ENCODE measurements at regions not wholly inside any gene's neighbourhood (a gene's known extent, or its start where the extent isn't known, plus 50 kb on each side); places are given as distances from the start of the nearest gene placed in this dataset.
"Not testable (repeated sequence)": the region's sequence is repeated elsewhere in the genome, so short reads cannot be mapped to it uniquely, and the experiment has no call there.

GRCh38 chr13:54033323-54033861, 1004.8 kb downstream of the OLFM4 start:
- no peak for DNase-seq
- intact Hi-C loops (cut with DNase I), result no loop called here
- Histone ChIP-seq H3K9me3 (no peaks in the 10 kb centered on the region), H3K4me1 (no peaks in the 10 kb centered on the region), H3K4me3 (replicated peaks in 1 of 3) (no peak overlapping the region), H3K36me3 (no peaks in the 10 kb centered on the region), H3K27me3 (no peaks in the 10 kb centered on the region), H3K27ac (no peak overlapping the region)
- 89 to 96% methylated on average over 5 to 6 of the region's 6 CpGs for WGBS, 2 donors
- TF ChIP-seq CTCF (IDR thresholded peaks at IDR 0.05), result no peak
- no peak for TF ChIP-seq POLR2A (IDR thresholded peaks at IDR 0.05)

- Histone ChIP-seq H3K9me3 (no peaks in the 10 kb centered on the region), H3K27me3 (no peaks in the 10 kb centered on the region), H3K4me3 (replicated peaks in 1 of 3) (no peak overlapping the region), H3K27ac (no peak overlapping the region), H3K36me3 (no peaks in the 10 kb centered on the region), H3K4me1 (no peaks in the 10 kb centered on the region)
- intact Hi-C loops (cut with DNase I), result no loop called here
- no peak for DNase-seq
- 93 to 99% methylated on average over 2 of the region's 2 CpGs for WGBS, 2 donors
- TF ChIP-seq POLR2A (IDR thresholded peaks at IDR 0.05) (no peak), CTCF (IDR thresholded peaks at IDR 0.05) (no peak)
Observed at GRCh38 chr13:54034047-54034446, 1005.4 kb downstream of the OLFM4 start.

- H3K36me3 ChIP-seq; intact Hi-C loops (cut with DNase I): not testable (repeated sequence)
- 84 to 87% methylated on average over 5 of the region's 5 CpGs for WGBS, 2 donors
Observed at GRCh38 chr13:54057416-54057815, 1028.8 kb downstream of the OLFM4 start.

GRCh38 chr13:54069958-54070357, 1041.3 kb downstream of the OLFM4 start:
- H3K4me1 ChIP-seq; H3K9me3 ChIP-seq; H3K27ac ChIP-seq; H3K27me3 ChIP-seq; intact Hi-C loops (cut with DNase I); H3K4me3 ChIP-seq (replicated peaks in 1 of 3); DNase-seq; H3K36me3 ChIP-seq: not testable (repeated sequence)
- WGBS, 2 donors, result 84 to 90% methylated on average over 8 of the region's 8 CpGs

More at GRCh38 chr13:54057416-54057815, 1028.8 kb downstream of the OLFM4 start:
- H3K4me3 ChIP-seq (replicated peaks in 1 of 3); H3K4me1 ChIP-seq; DNase-seq; H3K27ac ChIP-seq; H3K27me3 ChIP-seq; H3K9me3 ChIP-seq: not testable (repeated sequence)

- no peak for DNase-seq
- intact Hi-C loops (cut with DNase I), result no loop called here
Observed at GRCh38 chr13:54077569-54077968, 1049.0 kb downstream of the OLFM4 start.

More at GRCh38 chr13:54077569-54077968, 1049.0 kb downstream of the OLFM4 start:
- Histone ChIP-seq H3K27me3 (no peaks in the 10 kb centered on the region), H3K27ac (no peak overlapping the region), H3K36me3 (no peaks in the 10 kb centered on the region), H3K4me3 (replicated peaks in 1 of 3) (no peak overlapping the region), H3K4me1 (no peaks in the 10 kb centered on the region), H3K9me3 (no peaks in the 10 kb centered on the region)
- TF ChIP-seq POLR2A (IDR thresholded peaks at IDR 0.05), result no peak
- no peak for TF ChIP-seq CTCF (IDR thresholded peaks at IDR 0.05)

All from thyroid gland (tissue), 4 donors.